ENCODE measurements at regions not wholly inside any gene's neighbourhood (a gene's known extent, or its start where the extent isn't known, plus 50 kb on each side); places are given as distances from the start of the nearest gene placed in this dataset.

DNA sequence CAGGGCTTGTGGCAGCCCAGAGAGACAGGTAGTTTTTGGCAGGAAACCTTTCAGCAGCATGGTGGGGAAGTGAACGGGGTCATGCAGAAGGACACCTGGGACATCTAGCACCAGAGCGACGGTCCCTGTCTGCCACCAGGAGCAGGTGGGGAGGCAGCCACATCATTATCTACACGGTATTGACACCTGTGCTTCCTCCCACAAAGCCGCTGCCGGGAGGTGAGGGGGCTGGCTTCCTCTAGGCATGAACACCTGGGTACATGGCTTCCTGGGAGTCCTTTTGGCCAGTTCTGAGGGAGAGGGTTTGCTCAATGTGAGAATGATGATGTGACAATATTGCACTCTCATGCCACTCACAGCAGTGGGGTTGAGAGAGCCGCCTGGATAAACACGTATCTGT, 275.2 kb downstream of the ACTR3B start:
- no peak for DNase-seq (ENCODE audit: low spot score)
- no TSS peak for BruUV-seq (replicated peaks)
- Histone ChIP-seq H3K36me3 (replicated peaks in 1 of 2; ENCODE audit: control insufficient read depth in 1 of 2, insufficient read depth in 2 of 2, low read length in 2 of 2) (no peaks in the 10 kb centered on the region), H2AFZ (ENCODE audit: low read length) (no peak overlapping the region), H3K79me2 (ENCODE audit: insufficient read depth, low read length) (no peaks in the 10 kb centered on the region), H3K9ac (ENCODE audit: insufficient read depth, low read depth, low read length) (no peak overlapping the region), H4K20me1 (ENCODE audit: insufficient read depth, low read length) (no peaks in the 10 kb centered on the region), H3K4me2 (ENCODE audit: low read depth, low read length) (no peak overlapping the region), H3K4me1 (ENCODE audit: insufficient read depth, low read length) (no peaks in the 10 kb centered on the region), H3K4me3 (replicated peaks in 1 of 3; ENCODE audit: insufficient read depth in 1 of 3, low read depth in 2 of 3, low read length in 3 of 3) (no peak overlapping the region), H3K27ac (ENCODE audit: extremely low read length, insufficient read depth, low read length) (no peak overlapping the region), H3K9me3 (ENCODE audit: low read length) (no peaks in the 10 kb centered on the region), H3K27me3 (ENCODE audit: control insufficient read depth in 1 of 2, insufficient read depth in 2 of 2, low read length in 2 of 2) (no peaks in the 10 kb centered on the region)
- no peak for FAIRE-seq
- no peak for ATAC-seq
- CTCF ChIA-PET (ENCODE audit: low intra/inter-chr PET ratio, low total read pairs) = no interaction called here
- POLR2A ChIA-PET = no interaction called here
- intact Hi-C loops (cut with micrococcal nuclease; ENCODE audit: unreplicated experiment) (no loop called here), in situ Hi-C loops (cut with HindIII; ENCODE audit: extremely low pct_ligation_motif_present, low pct_unique_long_range_greater_than_20kb) (no loop called here)
- TF ChIP-seq MAFK (conservative IDR thresholded peaks at IDR 0.05 in 1 of 2, IDR thresholded peaks at IDR 0.05 in 1 of 2; ENCODE audit: low read length in 2 of 2) = peak; percentile 20 to 29; a peak in 3 of 4 replicates
- TF ChIP-seq, protein P1, sequence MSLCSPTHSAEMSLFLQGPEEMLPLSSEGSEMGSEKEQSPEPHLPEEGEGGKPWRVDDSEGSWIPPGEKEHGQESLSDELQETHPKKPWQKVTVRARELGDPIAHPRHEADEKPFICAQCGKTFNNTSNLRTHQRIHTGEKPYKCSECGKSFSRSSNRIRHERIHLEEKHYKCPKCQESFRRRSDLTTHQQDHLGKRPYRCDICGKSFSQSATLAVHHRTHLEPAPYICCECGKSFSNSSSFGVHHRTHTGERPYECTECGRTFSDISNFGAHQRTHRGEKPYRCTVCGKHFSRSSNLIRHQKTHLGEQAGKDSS (CRISPR knock-in tag; IDR thresholded peaks at IDR 0.05; ENCODE audit: borderline replicate concordance, low read depth) = no peak
- 23% methylated on average over 3 of the region's 8 CpGs for WGBS (ENCODE audit: low lambda C conversion rate)

DNA sequence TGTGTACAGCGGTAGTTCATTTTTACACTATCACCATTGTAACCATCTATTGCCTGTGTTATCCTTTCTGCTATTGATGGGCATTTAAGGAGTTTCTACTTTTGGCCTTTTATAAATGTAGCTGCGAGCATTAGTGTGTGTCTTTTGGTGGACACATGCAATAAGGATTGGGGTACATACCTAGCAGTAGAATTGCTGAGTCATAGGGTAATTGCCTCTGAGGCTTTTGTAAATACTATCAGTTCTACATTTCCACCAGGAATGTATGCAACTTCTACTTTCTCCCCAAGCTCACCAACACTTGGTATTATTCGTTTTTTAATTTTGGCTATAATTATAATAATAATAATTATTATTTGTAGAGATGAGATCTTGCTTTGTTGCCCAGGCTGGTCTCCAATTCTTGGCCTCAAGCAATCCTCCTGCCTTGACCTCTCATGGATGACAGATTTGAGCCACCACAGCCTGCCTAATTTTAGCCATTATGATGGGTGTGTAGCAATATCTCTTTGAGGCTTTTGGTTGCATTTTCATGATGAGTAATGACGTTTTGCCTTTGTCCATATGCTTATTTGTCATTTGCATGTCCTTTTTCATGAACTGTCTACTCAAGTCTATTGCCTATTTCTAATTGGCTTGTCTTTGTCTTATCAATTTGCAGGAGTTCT, 277.0 kb downstream of the ACTR3B start:
- 33% methylated on average over 4 of the region's 4 CpGs for WGBS (ENCODE audit: low lambda C conversion rate)
- FAIRE-seq = no peak

More for the DNA sequence above, 277.0 kb downstream of the ACTR3B start:
- Histone ChIP-seq H3K4me3 (replicated peaks in 1 of 3; ENCODE audit: insufficient read depth in 1 of 3, low read depth in 2 of 3, low read length in 3 of 3) (no peak overlapping the region), H4K20me1 (ENCODE audit: insufficient read depth, low read length) (no peaks in the 10 kb centered on the region), H3K36me3 (replicated peaks in 1 of 2; ENCODE audit: control insufficient read depth in 1 of 2, insufficient read depth in 2 of 2, low read length in 2 of 2) (no peaks in the 10 kb centered on the region), H3K9me3 (ENCODE audit: low read length) (no peaks in the 10 kb centered on the region), H3K4me2 (ENCODE audit: low read depth, low read length) (no peak overlapping the region), H2AFZ (ENCODE audit: low read length) (no peak overlapping the region), H3K79me2 (ENCODE audit: insufficient read depth, low read length) (no peaks in the 10 kb centered on the region), H3K9ac (ENCODE audit: insufficient read depth, low read depth, low read length) (no peak overlapping the region), H3K4me1 (ENCODE audit: insufficient read depth, low read length) (no peaks in the 10 kb centered on the region), H3K27ac (ENCODE audit: extremely low read length, insufficient read depth, low read length) (no peak overlapping the region), H3K27me3 (ENCODE audit: control insufficient read depth in 1 of 2, insufficient read depth in 2 of 2, low read length in 2 of 2) (no peaks in the 10 kb centered on the region)
- ATAC-seq (no peak), DNase-seq (ENCODE audit: low spot score) (no peak)
- BruUV-seq (replicated peaks) = no TSS peak
- ChIA-PET POLR2A (no interaction called here), CTCF (ENCODE audit: low intra/inter-chr PET ratio, low total read pairs) (no interaction called here)
- in situ Hi-C loops (cut with HindIII; ENCODE audit: extremely low pct_ligation_motif_present, low pct_unique_long_range_greater_than_20kb) = no loop called here
- TF ChIP-seq NFE2L2 (IDR thresholded peaks at IDR 0.05; ENCODE audit: low read length) (peak; percentile 75), MAFK (conservative IDR thresholded peaks at IDR 0.05 in 1 of 2, IDR thresholded peaks at IDR 0.05 in 1 of 2; ENCODE audit: low read length in 2 of 2) (peak; percentile 54 to 62), MAFF (IDR thresholded peaks at IDR 0.05; ENCODE audit: low read depth, low read length) (peak; percentile 47), YEATS4 (CRISPR knock-in tag; IDR thresholded peaks at IDR 0.05; ENCODE audit: borderline replicate concordance) (no peak)
- TF ChIP-seq, protein P2, sequence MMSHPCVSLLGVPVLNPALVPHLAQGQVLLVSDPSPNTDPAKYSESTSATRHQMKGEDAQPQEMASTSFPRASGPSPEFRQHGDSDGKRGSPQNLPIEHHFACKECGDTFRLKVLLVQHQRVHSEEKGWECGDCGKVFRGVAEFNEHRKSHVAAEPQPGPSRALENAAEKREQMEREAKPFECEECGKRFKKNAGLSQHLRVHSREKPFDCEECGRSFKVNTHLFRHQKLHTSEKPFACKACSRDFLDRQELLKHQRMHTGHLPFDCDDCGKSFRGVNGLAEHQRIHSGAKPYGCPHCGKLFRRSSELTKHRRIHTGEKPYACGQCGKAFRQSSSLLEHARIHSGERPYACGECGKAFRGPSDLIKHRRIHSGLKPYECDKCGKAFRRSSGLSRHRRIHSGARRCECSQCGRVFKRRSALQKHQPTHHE (CRISPR knock-in tag; IDR thresholded peaks at IDR 0.05; ENCODE audit: borderline replicate concordance) = no peak
- intact Hi-C loops (cut with micrococcal nuclease; ENCODE audit: unreplicated experiment) = no loop called here
